Fibroblast of lung (primary cell): ENCODE measurements at regions not wholly inside any gene's neighbourhood (a gene's known extent, or its start where the extent isn't known, plus 50 kb on each side); places are given as distances from the start of the nearest gene placed in this dataset.

ENCODE experiments used
- DNase-seq, 2 donors: peaks; one replicate each; pipeline versions ENCODE4 v3.0.0 to v3.0.0-alpha.2; 2010; ENCODE audit warnings: low read depth in 2 of 2
- H2AFZ ChIP-seq: 2 replicates; pipeline ENCODE4 v1.5.1; 2012; ENCODE audit warnings: low read length, control low read depth, inconsistent platforms
- H3K27ac ChIP-seq: 2 replicates; pipeline ENCODE4 v1.5.1; 2011; ENCODE audit warnings: low read length, control low read depth; ENCODE audit not compliant: insufficient read depth
- H3K27me3 ChIP-seq: 2 replicates; pipeline ENCODE4 v1.5.1; 2011; ENCODE audit warnings: mild to moderate bottlenecking, low read length; ENCODE audit not compliant: control insufficient read depth, insufficient read depth
- H3K36me3 ChIP-seq: 2 replicates; pipeline ENCODE4 v1.5.1; 2011; ENCODE audit warnings: low read length; ENCODE audit not compliant: control insufficient read depth, insufficient read depth
- H3K4me1 ChIP-seq: 2 replicates; pipeline ENCODE4 v1.5.1; 2011; ENCODE audit warnings: low read length; ENCODE audit not compliant: control insufficient read depth, insufficient read depth; ENCODE audit errors: extremely low read depth
- H3K4me2 ChIP-seq: 2 replicates; pipeline ENCODE4 v1.5.1; 2011; ENCODE audit warnings: low read length, control low read depth; ENCODE audit not compliant: insufficient read depth; ENCODE audit errors: extremely low read depth
- H3K4me3 ChIP-seq, 4 experiments: fragments of 200-600 bp in 1 of 4; sonication (generic) in 1 of 4; replicated peaks in 1 of 4; 2 replicates each; pipeline ENCODE4 v1.5.1; 2011 to 2016; ENCODE audit warnings: low read length in 4 of 4, low read depth in 3 of 4, mild to moderate bottlenecking in 3 of 4, control low read depth in 2 of 4, inconsistent platforms in 1 of 4, mixed read lengths in 1 of 4; ENCODE audit not compliant: insufficient read depth in 1 of 4; ENCODE audit errors: control extremely low read depth in 1 of 4
- H3K79me2 ChIP-seq: 2 replicates; pipeline ENCODE4 v1.5.1; 2012; ENCODE audit warnings: mild to moderate bottlenecking, low read length, inconsistent platforms; ENCODE audit not compliant: control insufficient read depth, insufficient read depth
- H3K9ac ChIP-seq: 2 replicates; pipeline ENCODE4 v1.5.1; 2011; ENCODE audit warnings: mild to moderate bottlenecking, low read length, control low read depth; ENCODE audit not compliant: insufficient read depth
- H3K9me3 ChIP-seq: 2 replicates; pipeline ENCODE4 v1.5.1; 2012; ENCODE audit warnings: low read depth, low read length; ENCODE audit not compliant: control insufficient read depth, insufficient read depth
- H4K20me1 ChIP-seq: 2 replicates; pipeline ENCODE4 v1.5.1; 2011; ENCODE audit warnings: low read length; ENCODE audit not compliant: control insufficient read depth, insufficient read depth; ENCODE audit errors: extremely low read depth
- CTCF ChIP-seq, 2 donors: IDR thresholded peaks in 1 of 2; conservative IDR thresholded peaks in 1 of 2; 1 replicate in 1 of 2; 2 replicates in 1 of 2; pipeline ENCODE4 v1.5.1; 2011 to 2012; ENCODE audit warnings: low read length in 2 of 2, control low read depth in 1 of 2, inconsistent platforms in 1 of 2, low read depth in 1 of 2, mild to moderate bottlenecking in 1 of 2
- EZH2 ChIP-seq: IDR thresholded peaks from 2 replicates; pipeline ENCODE4 v1.5.1; 2012; ENCODE audit warnings: low read length, control low read depth, mild to moderate bottlenecking; ENCODE audit errors: missing control alignments

- Histone ChIP-seq H3K9me3 (no peaks in the 10 kb centered on the region), H3K27me3 (no peaks in the 10 kb centered on the region), H3K36me3 (no peaks in the 10 kb centered on the region), H3K4me2 (no peak overlapping the region), H4K20me1 (no peaks in the 10 kb centered on the region), H3K27ac (no peak overlapping the region), H3K79me2 (no peaks in the 10 kb centered on the region), H3K9ac (no peak overlapping the region), H3K4me1 (no peaks in the 10 kb centered on the region), H3K4me3 (no peak overlapping the region), H2AFZ (no peak overlapping the region)
- TF ChIP-seq EZH2 = no peak
- TF ChIP-seq CTCF (conservative IDR thresholded peaks at IDR 0.05 in 1 of 2, IDR thresholded peaks at IDR 0.05 in 1 of 2; ENCODE audit: low read depth in 1 of 2, low read length in 2 of 2) = peak in 1 of 2 donors; percentile 20
- peak; percentile 5 to 10 for DNase-seq
Observed at GRCh38 chr1:195376190-195376589, 1232.0 kb downstream of the KCNT2 start.

- H3K79me2 ChIP-seq = no peaks in the 10 kb centered on the region
- no peaks in the 10 kb centered on the region for H3K27me3 ChIP-seq
- H3K27ac ChIP-seq = no peak overlapping the region
- H3K4me3 ChIP-seq = no peak overlapping the region
- no peaks in the 10 kb centered on the region for H3K9me3 ChIP-seq
- no peaks in the 10 kb centered on the region for H3K4me1 ChIP-seq
- no peak overlapping the region for H3K9ac ChIP-seq
- H2AFZ ChIP-seq = no peak overlapping the region
- DNase-seq = peak in 1 of 2 donors; percentile 82
- H4K20me1 ChIP-seq = no peaks in the 10 kb centered on the region
- H3K4me2 ChIP-seq = no peak overlapping the region
- no peaks in the 10 kb centered on the region for H3K36me3 ChIP-seq
- TF ChIP-seq CTCF (conservative IDR thresholded peaks at IDR 0.05 in 1 of 2, IDR thresholded peaks at IDR 0.05 in 1 of 2; ENCODE audit: low read depth in 1 of 2, low read length in 2 of 2) (no peak), EZH2 (no peak)
Observed at GRCh38 chr1:195373856-195374255, 1234.4 kb downstream of the KCNT2 start.

GRCh38 chr1:195345149-195345548, 1263.1 kb downstream of the KCNT2 start:
- no peak overlapping the region for H3K27ac ChIP-seq
- H3K27me3 ChIP-seq = no peaks in the 10 kb centered on the region
- TF ChIP-seq EZH2 = no peak
- no peak for TF ChIP-seq CTCF (conservative IDR thresholded peaks at IDR 0.05 in 1 of 2, IDR thresholded peaks at IDR 0.05 in 1 of 2; ENCODE audit: low read depth in 1 of 2, low read length in 2 of 2)
- H3K4me1 ChIP-seq = no peaks in the 10 kb centered on the region
- H3K4me3 ChIP-seq = no peak overlapping the region
- H3K9me3 ChIP-seq = no peaks in the 10 kb centered on the region
- H3K9ac ChIP-seq = no peak overlapping the region
- no peak overlapping the region for H2AFZ ChIP-seq
- no peaks in the 10 kb centered on the region for H4K20me1 ChIP-seq
- no peaks in the 10 kb centered on the region for H3K79me2 ChIP-seq
- H3K36me3 ChIP-seq = no peaks in the 10 kb centered on the region
- DNase-seq = no peak
- no peak overlapping the region for H3K4me2 ChIP-seq
